Keratinocyte (primary cell): ENCODE measurements at regions not wholly inside any gene's neighbourhood (a gene's known extent, or its start where the extent isn't known, plus 50 kb on each side); places are given as distances from the start of the nearest gene placed in this dataset.

Experiments
- CTCF ChIP-seq, 3 experiments: IDR thresholded peaks in 1 of 3; conservative IDR thresholded peaks in 1 of 3; optimal IDR thresholded peaks in 1 of 3; 2 replicates in 2 of 3; 3 replicates in 1 of 3; pipeline versions ENCODE3 to v1.5.1; 2011; ENCODE audit warnings: low read length in 3 of 3, mild to moderate bottlenecking in 3 of 3, moderate library complexity in 2 of 3, control low read depth in 1 of 3, inconsistent platforms in 1 of 3; ENCODE audit not compliant: insufficient read depth in 2 of 3; ENCODE audit errors: extremely low read depth in 1 of 3
- EZH2 ChIP-seq: IDR thresholded peaks from one replicate; pipeline ENCODE4 v1.6.1; 2012; ENCODE audit warnings: inconsistent platforms, mild to moderate bottlenecking, low read length, moderate library complexity

GRCh38 chr17:36750316-36750885 lies 149.0 kb downstream of the MRM1 start:
- TF ChIP-seq CTCF (optimal IDR thresholded peaks at IDR 0.05 in 1 of 3, IDR thresholded peaks at IDR 0.05 in 1 of 3, conservative IDR thresholded peaks at IDR 0.05 in 1 of 3; ENCODE audit: extremely low read depth in 1 of 3, insufficient read depth in 2 of 3, low read length in 3 of 3) (no peak), EZH2 (no peak)
